IMR-90 (cell line): ENCODE measurements at regions not wholly inside any gene's neighbourhood (a gene's known extent, or its start where the extent isn't known, plus 50 kb on each side); places are given as distances from the start of the nearest gene placed in this dataset.

Experiments used
- ATAC-seq: fragments of 200-7000 bp; cut with Tn5 transposase; 2 replicates; pipeline ENCODE4 v1.9.1; 2020; ENCODE audit warnings: low read depth, mild to moderate bottlenecking, moderate library complexity
- BruUV-seq: library from RNA; stranded (reverse); fragments of 400-500 nt; replicated peaks from 2 replicates; lab custom pipeline; 2021; lab: Mats Ljungman, UMichigan
- CTCF ChIA-PET: fragments of 300-600 bp; formaldehyde crosslinking; extraction: SDS; loops from one replicate; lab custom pipeline; 2021; ENCODE audit warnings: antibody characterized with exemption; lab: Yijun Ruan, JAX
- POLR2A ChIA-PET: fragments of 300-600 bp; sonication (Branson Sonifier 250); formaldehyde crosslinking; loops from one replicate; lab custom pipeline; 2022; ENCODE audit warnings: antibody characterized with exemption; ENCODE audit not compliant: unreplicated experiment; lab: Charles Lee
- DNase-seq: peaks from one replicate; pipeline ENCODE4 v3.0.0; 2013
- H2AFZ ChIP-seq: replicated peaks from 2 replicates; pipeline ENCODE3; 2013; ENCODE audit warnings: low read length, mild to moderate bottlenecking; ENCODE audit not compliant: poor library complexity
- H2AK5ac ChIP-seq: 2 replicates; pipeline ENCODE4 v1.6.1; 2013; ENCODE audit warnings: low read depth, low read length, inconsistent platforms
- H2AK9ac ChIP-seq: replicated peaks from 2 replicates; pipeline ENCODE3; 2013; ENCODE audit warnings: mild to moderate bottlenecking, low read depth, low read length, moderate library complexity; ENCODE audit not compliant: poor library complexity
- H2BK120ac ChIP-seq: 2 replicates; pipeline ENCODE4 v1.6.1; 2013; ENCODE audit warnings: low read depth, low read length, inconsistent platforms
- H2BK15ac ChIP-seq: 3 replicates; pipeline ENCODE4 v1.6.1; 2013; ENCODE audit warnings: low read depth, low read length, inconsistent platforms
- H2BK20ac ChIP-seq: 2 replicates; pipeline ENCODE4 v1.6.1; 2013; ENCODE audit warnings: low read depth, mild to moderate bottlenecking, inconsistent platforms, low read length, moderate library complexity
- H2BK5ac ChIP-seq: 2 replicates; pipeline ENCODE4 v1.6.1; 2013; ENCODE audit warnings: mild to moderate bottlenecking, low read depth, low read length, inconsistent platforms; ENCODE audit not compliant: poor library complexity, severe bottlenecking
- H3K14ac ChIP-seq: replicated peaks from 2 replicates; pipeline ENCODE4 v1.6.1; 2013; ENCODE audit warnings: low read depth, low read length, inconsistent platforms
- H3K18ac ChIP-seq: 2 replicates; pipeline ENCODE4 v1.6.1; 2013; ENCODE audit warnings: low read depth, low read length, control low read depth
- H3K23ac ChIP-seq: 2 replicates; pipeline ENCODE4 v1.6.1; 2013; ENCODE audit warnings: low read depth, low read length, inconsistent platforms
- H3K27ac ChIP-seq: 2 replicates; pipeline ENCODE4 v1.5.1; 2013; ENCODE audit warnings: mild to moderate bottlenecking, control low read depth, low read length; ENCODE audit not compliant: insufficient read depth
- H3K27me3 ChIP-seq: 2 replicates; pipeline ENCODE4 v1.6.1; 2013; ENCODE audit warnings: low read length; ENCODE audit not compliant: control insufficient read depth, insufficient read depth
- H3K36me3 ChIP-seq: 2 replicates; pipeline ENCODE4 v1.6.1; 2013; ENCODE audit warnings: low read length, mixed read lengths; ENCODE audit not compliant: control insufficient read depth, insufficient read depth
- H3K4ac ChIP-seq: 2 replicates; pipeline ENCODE4 v1.6.1; 2013; ENCODE audit warnings: low read depth, low read length, inconsistent platforms
- H3K4me1 ChIP-seq: 2 replicates; pipeline ENCODE4 v1.6.1; 2013; ENCODE audit warnings: low read length, mixed read lengths; ENCODE audit not compliant: control insufficient read depth, insufficient read depth
- H3K4me2 ChIP-seq: 2 replicates; pipeline ENCODE4 v1.6.1; 2013; ENCODE audit warnings: low read depth, mild to moderate bottlenecking, control low read depth, low read length, moderate library complexity
- H3K4me3 ChIP-seq: 2 replicates; pipeline ENCODE4 v1.5.1; 2013; ENCODE audit warnings: low read depth, mild to moderate bottlenecking, control low read depth, low read length, moderate library complexity; ENCODE audit not compliant: insufficient read depth
- H3K56ac ChIP-seq: 2 replicates; pipeline ENCODE4 v1.6.1; 2013; ENCODE audit warnings: low read length, inconsistent platforms; ENCODE audit not compliant: insufficient read depth; ENCODE audit errors: extremely low read depth
- H3K79me1 ChIP-seq, 2 experiments: 2 replicates each; pipeline ENCODE4 v1.6.1; 2013; ENCODE audit warnings: low read length in 2 of 2, inconsistent platforms in 1 of 2, low read depth in 1 of 2
- H3K9ac ChIP-seq: 2 replicates; pipeline ENCODE4 v1.6.1; 2013; ENCODE audit warnings: low read depth, low read length, control low read depth
- H3K9me1 ChIP-seq: 2 replicates; pipeline ENCODE4 v1.6.1; 2013; ENCODE audit warnings: low read length, inconsistent platforms; ENCODE audit not compliant: insufficient read depth
- H3K9me3 ChIP-seq: 2 replicates; pipeline ENCODE4 v1.6.1; 2013; ENCODE audit warnings: low read length; ENCODE audit not compliant: control insufficient read depth, insufficient read depth
- H4K20me1 ChIP-seq: 2 replicates; pipeline ENCODE4 v1.6.1; 2013; ENCODE audit warnings: low read length, inconsistent platforms; ENCODE audit not compliant: insufficient read depth
- H4K5ac ChIP-seq: 2 replicates; pipeline ENCODE4 v1.6.1; 2013; ENCODE audit warnings: mild to moderate bottlenecking, low read depth, low read length, control low read depth
- H4K8ac ChIP-seq, 2 experiments: 2 replicates each; pipeline ENCODE4 v1.6.1; 2013; ENCODE audit warnings: low read depth in 2 of 2, low read length in 2 of 2, control low read depth in 1 of 2, inconsistent platforms in 1 of 2
- H4K91ac ChIP-seq: 2 replicates; pipeline ENCODE4 v1.6.1; 2013; ENCODE audit warnings: low read depth, low read length, inconsistent platforms; ENCODE audit not compliant: insufficient read depth
- BHLHE40 ChIP-seq: fragments of 150-350 bp; IDR thresholded peaks from 2 replicates; pipeline ENCODE4 v1.6.1; 2016; ENCODE audit warnings: mild to moderate bottlenecking, low read depth, low read length
- CEBPB ChIP-seq: IDR thresholded peaks from 2 replicates; pipeline ENCODE4 v1.6.1; 2012; ENCODE audit warnings: low read depth, low read length, improper control_type of control experiment
- CHD1 ChIP-seq: IDR thresholded peaks from 2 replicates; pipeline ENCODE4 v1.6.1; 2012; ENCODE audit warnings: low read depth, low read length, improper control_type of control experiment
- CTCF ChIP-seq: conservative IDR thresholded peaks from 2 replicates; pipeline ENCODE4 v1.5.1; 2012; ENCODE audit warnings: mild to moderate bottlenecking, low read depth, low read length, improper control_type of control experiment
- FOS ChIP-seq: fragments of 150-350 bp; IDR thresholded peaks from 2 replicates; pipeline ENCODE4 v1.6.1; 2016; ENCODE audit warnings: low read depth, low read length
- MAFK ChIP-seq: IDR thresholded peaks from 2 replicates; pipeline ENCODE4 v1.6.1; 2012; ENCODE audit warnings: low read depth, low read length, improper control_type of control experiment
- MAZ ChIP-seq: IDR thresholded peaks from 2 replicates; pipeline ENCODE4 v1.6.1; 2012; ENCODE audit warnings: low read depth, mild to moderate bottlenecking, low read length, improper control_type of control experiment, moderate library complexity, borderline replicate concordance
- MXI1 ChIP-seq: IDR thresholded peaks from 2 replicates; pipeline ENCODE4 v1.6.1; 2012; ENCODE audit warnings: low read depth, mild to moderate bottlenecking, low read length, moderate library complexity, borderline replicate concordance
- NFE2L2 ChIP-seq: fragments of 150-350 bp; IDR thresholded peaks from 2 replicates; pipeline ENCODE4 v1.6.1; 2016; ENCODE audit warnings: low read depth, mild to moderate bottlenecking, low read length
- POLR2A ChIP-seq: IDR thresholded peaks from 2 replicates; pipeline ENCODE4 v1.6.1; 2012; ENCODE audit warnings: mild to moderate bottlenecking, low read depth, low read length
- RAD21 ChIP-seq: IDR thresholded peaks from 2 replicates; pipeline ENCODE4 v1.6.1; 2012; ENCODE audit warnings: low read length, improper control_type of control experiment
- RCOR1 ChIP-seq: IDR thresholded peaks from 2 replicates; pipeline ENCODE4 v1.6.1; 2012; ENCODE audit warnings: mild to moderate bottlenecking, low read length, improper control_type of control experiment; ENCODE audit not compliant: insufficient replicate concordance
- RFX5 ChIP-seq: IDR thresholded peaks from 2 replicates; pipeline ENCODE4 v1.8.0; 2012; ENCODE audit warnings: low read depth, mild to moderate bottlenecking, low read length, moderate library complexity
- SMC3 ChIP-seq: fragments of 150-350 bp; IDR thresholded peaks from 2 replicates; pipeline ENCODE4 v1.6.1; 2016; ENCODE audit warnings: low read depth, mild to moderate bottlenecking, antibody characterized with exemption, low read length, moderate library complexity
- USF2 ChIP-seq: fragments of 150-350 bp; IDR thresholded peaks from 2 replicates; pipeline ENCODE4 v1.6.1; 2017; ENCODE audit warnings: mild to moderate bottlenecking, antibody characterized with exemption, low read length, low read depth
- dilution Hi-C: fragments of 300-500 bp; cut with HindIII; formaldehyde crosslinking; loops from one replicate; pipeline ENCODE4 v1.14.3; 2018; ENCODE audit warnings: low sequenced_read_pairs; ENCODE audit not compliant: unreplicated experiment
- in situ Hi-C: fragments of 300-500 bp; cut with MboI; formaldehyde crosslinking; loops from 3 replicates; pipeline ENCODE4 v1.14.3; 2019; ENCODE audit warnings: low sequenced_read_pairs, inconsistent platforms, mixed read lengths
- intact Hi-C: fragments of 100-400 bp; cut with micrococcal nuclease; formaldehyde crosslinking; loops from 2 replicates; pipeline ENCODE4 v1.10.0; 2022
- TF ChIP-seq, protein P1 (sequence below): fragments of 150-350 bp; IDR thresholded peaks from 2 replicates; pipeline ENCODE4 v1.6.1; 2016; ENCODE audit warnings: low read depth, mild to moderate bottlenecking, low read length, moderate library complexity, borderline replicate concordance

- Histone ChIP-seq H3K9me1 (peaks cover 5% of the 10 kb centered on the region), H3K79me1 (no peaks in the 10 kb centered on the region), H3K36me3 (no peaks in the 10 kb centered on the region), H3K4me1 (peaks cover 11% of the 10 kb centered on the region), H3K9me3 (no peaks in the 10 kb centered on the region), H2AK9ac (no peak overlapping the region), H2BK120ac (no peak overlapping the region), H2AFZ (no peak overlapping the region), H3K4me3 (no peak overlapping the region), H2AK5ac (no peak overlapping the region), H3K4me2 (no peak overlapping the region), H3K18ac (no peak overlapping the region), H4K8ac (no peak overlapping the region), H3K4ac (no peak overlapping the region), H3K27me3 (no peaks in the 10 kb centered on the region), H3K9ac (no peak overlapping the region), H4K20me1 (no peaks in the 10 kb centered on the region), H2BK20ac (no peak overlapping the region; the same call in 1 of the 2 replicates), H2BK15ac (no peak overlapping the region), H4K5ac (no peak overlapping the region), H2BK5ac (no peak overlapping the region), H4K91ac (no peak overlapping the region), H3K14ac (no peak overlapping the region), H3K56ac (no peak overlapping the region), H3K27ac (no peak overlapping the region), H3K23ac (no peak overlapping the region)
- TF ChIP-seq MAFK (no peak), CTCF (no peak), RAD21 (no peak), FOS (no peak), MXI1 (no peak), CHD1 (no peak), BHLHE40 (no peak), SMC3 (no peak), CEBPB (no peak), RCOR1 (no peak), POLR2A (no peak), RFX5 (no peak), NFE2L2 (no peak), USF2 (no peak), MAZ (no peak)
- TF ChIP-seq, protein P1, sequence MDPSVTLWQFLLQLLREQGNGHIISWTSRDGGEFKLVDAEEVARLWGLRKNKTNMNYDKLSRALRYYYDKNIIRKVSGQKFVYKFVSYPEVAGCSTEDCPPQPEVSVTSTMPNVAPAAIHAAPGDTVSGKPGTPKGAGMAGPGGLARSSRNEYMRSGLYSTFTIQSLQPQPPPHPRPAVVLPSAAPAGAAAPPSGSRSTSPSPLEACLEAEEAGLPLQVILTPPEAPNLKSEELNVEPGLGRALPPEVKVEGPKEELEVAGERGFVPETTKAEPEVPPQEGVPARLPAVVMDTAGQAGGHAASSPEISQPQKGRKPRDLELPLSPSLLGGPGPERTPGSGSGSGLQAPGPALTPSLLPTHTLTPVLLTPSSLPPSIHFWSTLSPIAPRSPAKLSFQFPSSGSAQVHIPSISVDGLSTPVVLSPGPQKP, result no peak
- dilution Hi-C loops (no loop called here), intact Hi-C loops (no loop called here), in situ Hi-C loops (no loop called here)
- ChIA-PET POLR2A (no interaction called here), CTCF (no interaction called here)
- no peak for ATAC-seq
- no TSS peak for BruUV-seq
- DNase-seq, result no peak
Observed at GRCh38 chr2:224158831-224159230, 119.7 kb upstream of the SERPINE2 start.
